ENCODE measurements at regions not wholly inside any gene's neighbourhood (a gene's known extent, or its start where the extent isn't known, plus 50 kb on each side); places are given as distances from the start of the nearest gene placed in this dataset.

- H3K36me3 ChIP-seq = no peaks in the 10 kb centered on the region
- H3K27ac ChIP-seq = no peak overlapping the region
- no peaks in the 10 kb centered on the region for H3K9me3 ChIP-seq
- no peak for DNase-seq
- no peak overlapping the region for H3K4me3 ChIP-seq
- peaks cover 0 to 7% (median 3%) of the 10 kb centered on the region in 6 donors for H3K4me1 ChIP-seq
- WGBS, 5 donors = 70 to 75% (median 71%) methylated on average over 8 of the region's 8 CpGs
- intact Hi-C loops (cut with DNase I; ENCODE audit: low total_unique reads) = no loop called here
- H3K27me3 ChIP-seq (replicated peaks in 1 of 7) = no peaks in the 10 kb centered on the region
- TF ChIP-seq, protein P1, sequence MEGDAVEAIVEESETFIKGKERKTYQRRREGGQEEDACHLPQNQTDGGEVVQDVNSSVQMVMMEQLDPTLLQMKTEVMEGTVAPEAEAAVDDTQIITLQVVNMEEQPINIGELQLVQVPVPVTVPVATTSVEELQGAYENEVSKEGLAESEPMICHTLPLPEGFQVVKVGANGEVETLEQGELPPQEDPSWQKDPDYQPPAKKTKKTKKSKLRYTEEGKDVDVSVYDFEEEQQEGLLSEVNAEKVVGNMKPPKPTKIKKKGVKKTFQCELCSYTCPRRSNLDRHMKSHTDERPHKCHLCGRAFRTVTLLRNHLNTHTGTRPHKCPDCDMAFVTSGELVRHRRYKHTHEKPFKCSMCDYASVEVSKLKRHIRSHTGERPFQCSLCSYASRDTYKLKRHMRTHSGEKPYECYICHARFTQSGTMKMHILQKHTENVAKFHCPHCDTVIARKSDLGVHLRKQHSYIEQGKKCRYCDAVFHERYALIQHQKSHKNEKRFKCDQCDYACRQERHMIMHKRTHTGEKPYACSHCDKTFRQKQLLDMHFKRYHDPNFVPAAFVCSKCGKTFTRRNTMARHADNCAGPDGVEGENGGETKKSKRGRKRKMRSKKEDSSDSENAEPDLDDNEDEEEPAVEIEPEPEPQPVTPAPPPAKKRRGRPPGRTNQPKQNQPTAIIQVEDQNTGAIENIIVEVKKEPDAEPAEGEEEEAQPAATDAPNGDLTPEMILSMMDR (IDR thresholded peaks at IDR 0.05 in 8 of 11, conservative IDR thresholded peaks at IDR 0.05 in 3 of 11) = no peak
- TF ChIP-seq POLR2A (IDR thresholded peaks at IDR 0.05) (no peak), POLR2AphosphoS5 (IDR thresholded peaks at IDR 0.05) (no peak)
Observed at GRCh38 chr7:142359694-142360279, 101.9 kb upstream of the PRSS58 start.

DNA sequence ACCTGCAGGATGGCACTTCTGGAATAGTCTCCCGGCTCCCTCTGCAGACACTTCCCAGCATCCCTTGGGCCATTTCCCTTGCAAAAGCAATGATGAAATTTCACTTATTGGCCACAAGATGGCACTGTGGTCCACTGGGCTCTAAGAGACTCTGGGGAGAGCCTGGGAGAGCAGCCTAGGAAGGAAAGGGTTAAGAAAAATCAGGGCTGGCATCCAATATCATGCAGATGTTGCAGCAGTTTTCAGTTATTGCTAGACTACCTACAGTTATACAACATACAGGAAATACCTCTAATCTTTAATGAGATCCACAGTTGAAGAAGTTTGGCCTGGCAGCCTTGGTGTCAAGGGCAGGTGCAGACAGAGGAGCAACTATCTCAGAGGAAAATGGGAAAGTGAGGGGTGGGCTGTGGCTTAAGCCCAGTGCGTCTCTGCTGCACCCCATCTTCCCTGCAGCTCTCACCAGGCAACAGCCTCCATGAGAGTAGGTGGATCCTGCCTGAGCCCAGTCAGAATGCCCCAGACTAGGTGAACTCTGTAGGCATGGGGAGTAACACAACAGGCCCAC is 100.2 kb upstream of the PRSS58 start:
- Histone ChIP-seq H3K27me3 (replicated peaks in 1 of 7) (no peaks in the 10 kb centered on the region), H3K9me3 (no peaks in the 10 kb centered on the region), H3K36me3 (no peaks in the 10 kb centered on the region), H3K27ac (no peak overlapping the region), H3K4me3 (no peak overlapping the region), H3K4me1 (peaks cover 0 to 7% (median 3%) of the 10 kb centered on the region in 6 donors)
- no peak for TF ChIP-seq POLR2AphosphoS5 (IDR thresholded peaks at IDR 0.05)
- TF ChIP-seq, protein P1 (IDR thresholded peaks at IDR 0.05 in 8 of 11, conservative IDR thresholded peaks at IDR 0.05 in 3 of 11) = peak in 9 of 11 experiments; percentile 15 to 81 (median 59)
- 0 to 8% (median 2%) methylated on average over 2 of the region's 2 CpGs for WGBS, 5 donors
- intact Hi-C loops (cut with DNase I; ENCODE audit: low total_unique reads) = no loop called here
- DNase-seq = no peak

- no peak for TF ChIP-seq POLR2AphosphoS5 (IDR thresholded peaks at IDR 0.05)
- TF ChIP-seq, protein P1 (IDR thresholded peaks at IDR 0.05 in 8 of 11, conservative IDR thresholded peaks at IDR 0.05 in 3 of 11) = no peak
- TF ChIP-seq POLR2A (IDR thresholded peaks at IDR 0.05) = no peak
- Histone ChIP-seq H3K27ac (no peak overlapping the region), H3K4me1 (peaks cover 0 to 7% (median 3%) of the 10 kb centered on the region in 6 donors), H3K36me3 (no peaks in the 10 kb centered on the region), H3K4me3 (no peak overlapping the region), H3K27me3 (replicated peaks in 1 of 7) (no peaks in the 10 kb centered on the region), H3K9me3 (no peaks in the 10 kb centered on the region)
- DNase-seq = no peak
- WGBS, 5 donors = 48 to 68% (median 60%) methylated on average over 4 of the region's 4 CpGs
- intact Hi-C loops (cut with DNase I; ENCODE audit: low total_unique reads) = no loop called here
Observed at GRCh38 chr7:142356166-142356565, 98.3 kb upstream of the PRSS58 start.

DNA sequence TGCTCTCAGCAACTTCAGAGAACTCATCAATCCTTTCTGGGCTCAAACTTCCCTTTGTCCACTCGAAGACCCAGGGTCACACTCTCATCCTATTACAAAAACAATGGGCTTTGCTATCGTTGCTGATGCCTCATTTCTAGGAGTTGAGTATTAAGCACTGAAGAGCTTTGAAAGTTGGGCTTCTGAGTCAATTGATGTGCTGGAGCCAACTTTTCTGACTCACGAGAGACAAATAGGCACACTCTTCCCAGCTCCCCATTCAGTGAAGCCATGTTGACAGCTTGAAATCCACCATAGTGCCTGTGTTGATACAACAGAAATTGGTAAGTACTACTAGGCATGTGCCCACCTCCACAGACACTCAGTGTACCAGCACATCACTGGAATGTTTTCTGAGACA is 97.5 kb upstream of the PRSS58 start:
- peaks cover 0 to 7% (median 3%) of the 10 kb centered on the region in 6 donors for H3K4me1 ChIP-seq
- no peak overlapping the region for H3K27ac ChIP-seq
- no peak for DNase-seq
- intact Hi-C loops (cut with DNase I; ENCODE audit: low total_unique reads) = no loop called here
- H3K27me3 ChIP-seq (replicated peaks in 1 of 7) = peaks cover 0 to under 1% (median 0%) of the 10 kb centered on the region in 7 donors
- H3K36me3 ChIP-seq = no peaks in the 10 kb centered on the region
- H3K9me3 ChIP-seq = no peaks in the 10 kb centered on the region
- no peak for TF ChIP-seq POLR2A (IDR thresholded peaks at IDR 0.05)
- no peak for TF ChIP-seq POLR2AphosphoS5 (IDR thresholded peaks at IDR 0.05)
- TF ChIP-seq, protein P1 (IDR thresholded peaks at IDR 0.05 in 8 of 11, conservative IDR thresholded peaks at IDR 0.05 in 3 of 11) = no peak
- WGBS, 5 donors = 49 to 63% (median 56%) methylated on average over 3 of the region's 3 CpGs
- H3K4me3 ChIP-seq = no peak overlapping the region

Measured in spleen (tissue), 11 donors.